GM23338 (cell line): ENCODE measurements at regions not wholly inside any gene's neighbourhood (a gene's known extent, or its start where the extent isn't known, plus 50 kb on each side); places are given as distances from the start of the nearest gene placed in this dataset.

Source experiments
- ATAC-seq: fragments of 200-7000 bp; cut with Tn5 transposase; 3 replicates; pipeline ENCODE4 v1.9.1; 2020
- DNase-seq: peaks from one replicate; pipeline ENCODE4 v3.0.0-alpha.2; 2015; ENCODE audit warnings: low spot score
- H2AFZ ChIP-seq: fragments of 200-600 bp; sonication (generic); 2 replicates; pipeline ENCODE4 v1.8.0; 2016; ENCODE audit warnings: antibody characterized with exemption, mild to moderate bottlenecking, moderate library complexity
- H3F3A ChIP-seq: fragments of 200-600 bp; sonication (generic); replicated peaks from 2 replicates; pipeline ENCODE4 v1.8.0; 2017; ENCODE audit warnings: antibody characterized with exemption, mixed run types, low read depth
- H3K27ac ChIP-seq: fragments of 200-600 bp; sonication (generic); 2 replicates; pipeline ENCODE4 v1.6.1; 2016; ENCODE audit warnings: low read depth
- H3K27me3 ChIP-seq: fragments of 200-600 bp; sonication (generic); 2 replicates; pipeline ENCODE4 v1.8.0; 2016; ENCODE audit warnings: mild to moderate bottlenecking, mixed run types, moderate library complexity; ENCODE audit not compliant: insufficient read depth
- H3K36me3 ChIP-seq: fragments of 200-600 bp; sonication (generic); 2 replicates; pipeline ENCODE4 v1.8.0; 2016; ENCODE audit warnings: mild to moderate bottlenecking; ENCODE audit not compliant: insufficient read depth
- H3K4me1 ChIP-seq: fragments of 200-600 bp; sonication (generic); 2 replicates; pipeline ENCODE4 v1.8.0; 2016; ENCODE audit warnings: mild to moderate bottlenecking, moderate library complexity; ENCODE audit not compliant: insufficient read depth
- H3K4me2 ChIP-seq: fragments of 200-600 bp; sonication (generic); 2 replicates; pipeline ENCODE4 v1.7.1; 2017; ENCODE audit warnings: mixed run types
- H3K4me3 ChIP-seq: fragments of 200-600 bp; sonication (generic); 2 replicates; pipeline ENCODE4 v1.6.1; 2016; ENCODE audit warnings: mixed run types
- H3K79me2 ChIP-seq: fragments of 200-600 bp; sonication (generic); replicated peaks from 2 replicates; pipeline ENCODE4 v1.8.0; 2017; ENCODE audit warnings: mild to moderate bottlenecking; ENCODE audit not compliant: insufficient read depth
- H3K9me2 ChIP-seq: fragments of 200-600 bp; sonication (generic); 2 replicates; pipeline ENCODE4 v1.8.0; 2017; ENCODE audit not compliant: insufficient read depth
- H4K20me1 ChIP-seq: fragments of 200-600 bp; sonication (generic); replicated peaks from 2 replicates; pipeline ENCODE4 v1.8.0; 2017; ENCODE audit warnings: mild to moderate bottlenecking; ENCODE audit not compliant: insufficient read depth
- H3K27ac Mint-ChIP-seq: 2 replicates; pipeline ENCODE4 v1.8.0; 2020; ENCODE audit warnings: inconsistent platforms, mild to moderate bottlenecking, moderate library complexity, mixed read lengths
- H3K27me3 Mint-ChIP-seq: 3 replicates; pipeline ENCODE4 v1.8.0; 2022; ENCODE audit warnings: low read depth, mild to moderate bottlenecking, moderate library complexity, mixed read lengths, inconsistent platforms; ENCODE audit not compliant: insufficient read depth, poor library complexity
- H3K36me3 Mint-ChIP-seq: 3 replicates; pipeline ENCODE4 v1.8.0; 2021; ENCODE audit warnings: low read depth, mild to moderate bottlenecking, inconsistent platforms, moderate library complexity, mixed read lengths
- H3K4me1 Mint-ChIP-seq: 3 replicates; pipeline ENCODE4 v1.8.0; 2020; ENCODE audit warnings: mild to moderate bottlenecking, inconsistent platforms, mixed read lengths
- H3K4me3 Mint-ChIP-seq: 3 replicates; pipeline ENCODE4 v1.8.0; 2021; ENCODE audit warnings: moderate library complexity, mild to moderate bottlenecking, inconsistent platforms, mixed read lengths
- H3K9me3 Mint-ChIP-seq: 3 replicates; pipeline ENCODE4 v1.8.0; 2020; ENCODE audit warnings: moderate library complexity, mild to moderate bottlenecking, inconsistent platforms, mixed read lengths
- CREB1 ChIP-seq: fragments of 250-450 bp; sonication (Bioruptor Pico); IDR thresholded peaks from 2 replicates; pipeline ENCODE4 v1.5.0; 2020; ENCODE audit warnings: low read depth, mild to moderate bottlenecking, moderate library complexity
- EZH2 ChIP-seq: fragments of 200-600 bp; sonication (generic); IDR thresholded peaks from one replicate; pipeline ENCODE4 v1.8.0; 2017; ENCODE audit warnings: antibody characterized with exemption, mild to moderate bottlenecking, low read depth; ENCODE audit not compliant: unreplicated experiment
- JUNB ChIP-seq: IDR thresholded peaks from one replicate; pipeline ENCODE4 v1.6.1; 2016; ENCODE audit warnings: antibody characterized with exemption; ENCODE audit not compliant: unreplicated experiment
- NANOG ChIP-seq: IDR thresholded peaks from 2 replicates; pipeline ENCODE4 v1.6.1; 2016; ENCODE audit warnings: antibody characterized with exemption, borderline replicate concordance
- POLR2AphosphoS5 ChIP-seq: IDR thresholded peaks from 2 replicates; pipeline ENCODE4 v1.6.1; 2016; ENCODE audit warnings: antibody characterized with exemption, low read depth
- STAT1 ChIP-seq: IDR thresholded peaks from one replicate; pipeline ENCODE4 v1.6.1; 2016; ENCODE audit warnings: antibody characterized with exemption; ENCODE audit not compliant: unreplicated experiment
- ZNF114 ChIP-seq: fragments of 250-450 bp; sonication (Bioruptor Pico); IDR thresholded peaks from 2 replicates; pipeline ENCODE4 v1.5.0; 2020; ENCODE audit warnings: mild to moderate bottlenecking, moderate library complexity
- ZNF331 ChIP-seq: fragments of 250-450 bp; sonication (Bioruptor Pico); IDR thresholded peaks from 2 replicates; pipeline ENCODE4 v1.5.0; 2020; ENCODE audit warnings: low read depth, mild to moderate bottlenecking, moderate library complexity
- TF ChIP-seq, protein P1 (sequence below): fragments of 250-450 bp; sonication (Bioruptor Pico); IDR thresholded peaks from 2 replicates; pipeline ENCODE4 v1.5.0; 2020; ENCODE audit warnings: mild to moderate bottlenecking, moderate library complexity
- TF ChIP-seq, protein P2 (sequence below), 2 experiments: fragments of 200-600 bp in 1 of 2; sonication (generic) in 1 of 2; conservative IDR thresholded peaks; 2 replicates each; pipeline versions ENCODE4 v1.5.1 to v1.6.1; 2016 to 2017; ENCODE audit warnings: antibody characterized with exemption in 2 of 2, low read depth in 2 of 2, mild to moderate bottlenecking in 2 of 2, moderate library complexity in 1 of 2
- TF ChIP-seq, protein P3 (sequence below): IDR thresholded peaks from 2 replicates; pipeline ENCODE4 v1.6.1; 2016; ENCODE audit warnings: antibody characterized with exemption
- TF ChIP-seq, protein P4 (sequence below): IDR thresholded peaks from one replicate; pipeline ENCODE4 v1.6.1; 2018; ENCODE audit warnings: antibody characterized with exemption; ENCODE audit not compliant: unreplicated experiment

DNA sequence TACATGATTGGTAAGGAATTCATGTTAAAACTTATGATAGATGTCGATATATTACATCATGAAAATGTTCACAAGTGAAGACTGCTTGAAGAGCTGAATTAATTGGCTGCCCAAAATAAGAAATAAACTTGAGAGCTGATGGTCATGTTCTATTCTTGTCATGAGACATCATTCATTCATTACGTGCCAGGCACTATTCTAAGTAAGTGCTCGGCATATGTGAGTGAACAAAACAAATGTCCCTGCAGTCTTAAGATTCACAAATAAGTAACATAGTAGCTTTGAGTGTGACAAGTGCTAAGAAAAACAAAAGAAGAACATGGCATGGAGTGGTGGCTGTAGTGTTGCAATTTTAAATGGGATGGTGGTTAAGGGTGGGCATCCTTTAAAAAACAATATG is 329.3 kb downstream of the SUCLA2 start:
- H3K27me3 Mint-ChIP-seq, result peaks cover 1% of the 10 kb centered on the region
- H3K4me3 Mint-ChIP-seq, result no peak overlapping the region
- Histone ChIP-seq H3K4me1 (peaks cover 5% of the 10 kb centered on the region; the same call in 1 of the 2 replicates), H3K27ac (no peak overlapping the region), H3K4me3 (no peak overlapping the region), H3K4me2 (no peak overlapping the region), H2AFZ (no peak overlapping the region), H4K20me1 (no peaks in the 10 kb centered on the region), H3K36me3 (no peaks in the 10 kb centered on the region), H3K9me2 (no peaks in the 10 kb centered on the region), H3K79me2 (no peaks in the 10 kb centered on the region), H3K27me3 (no peaks in the 10 kb centered on the region), H3F3A (no peaks in the 10 kb centered on the region)
- peaks cover 3% of the 10 kb centered on the region; the same call in 1 of the 3 replicates for H3K4me1 Mint-ChIP-seq
- no peaks in the 10 kb centered on the region for H3K36me3 Mint-ChIP-seq
- peaks cover 3% of the 10 kb centered on the region; the same call in 1 of the 3 replicates for H3K9me3 Mint-ChIP-seq
- H3K27ac Mint-ChIP-seq, result no peak overlapping the region
- ATAC-seq, result no peak
- no peak for DNase-seq
- TF ChIP-seq ZNF114 (CRISPR knock-in tag), result no peak
- TF ChIP-seq JUNB, result no peak
- TF ChIP-seq, protein P1, sequence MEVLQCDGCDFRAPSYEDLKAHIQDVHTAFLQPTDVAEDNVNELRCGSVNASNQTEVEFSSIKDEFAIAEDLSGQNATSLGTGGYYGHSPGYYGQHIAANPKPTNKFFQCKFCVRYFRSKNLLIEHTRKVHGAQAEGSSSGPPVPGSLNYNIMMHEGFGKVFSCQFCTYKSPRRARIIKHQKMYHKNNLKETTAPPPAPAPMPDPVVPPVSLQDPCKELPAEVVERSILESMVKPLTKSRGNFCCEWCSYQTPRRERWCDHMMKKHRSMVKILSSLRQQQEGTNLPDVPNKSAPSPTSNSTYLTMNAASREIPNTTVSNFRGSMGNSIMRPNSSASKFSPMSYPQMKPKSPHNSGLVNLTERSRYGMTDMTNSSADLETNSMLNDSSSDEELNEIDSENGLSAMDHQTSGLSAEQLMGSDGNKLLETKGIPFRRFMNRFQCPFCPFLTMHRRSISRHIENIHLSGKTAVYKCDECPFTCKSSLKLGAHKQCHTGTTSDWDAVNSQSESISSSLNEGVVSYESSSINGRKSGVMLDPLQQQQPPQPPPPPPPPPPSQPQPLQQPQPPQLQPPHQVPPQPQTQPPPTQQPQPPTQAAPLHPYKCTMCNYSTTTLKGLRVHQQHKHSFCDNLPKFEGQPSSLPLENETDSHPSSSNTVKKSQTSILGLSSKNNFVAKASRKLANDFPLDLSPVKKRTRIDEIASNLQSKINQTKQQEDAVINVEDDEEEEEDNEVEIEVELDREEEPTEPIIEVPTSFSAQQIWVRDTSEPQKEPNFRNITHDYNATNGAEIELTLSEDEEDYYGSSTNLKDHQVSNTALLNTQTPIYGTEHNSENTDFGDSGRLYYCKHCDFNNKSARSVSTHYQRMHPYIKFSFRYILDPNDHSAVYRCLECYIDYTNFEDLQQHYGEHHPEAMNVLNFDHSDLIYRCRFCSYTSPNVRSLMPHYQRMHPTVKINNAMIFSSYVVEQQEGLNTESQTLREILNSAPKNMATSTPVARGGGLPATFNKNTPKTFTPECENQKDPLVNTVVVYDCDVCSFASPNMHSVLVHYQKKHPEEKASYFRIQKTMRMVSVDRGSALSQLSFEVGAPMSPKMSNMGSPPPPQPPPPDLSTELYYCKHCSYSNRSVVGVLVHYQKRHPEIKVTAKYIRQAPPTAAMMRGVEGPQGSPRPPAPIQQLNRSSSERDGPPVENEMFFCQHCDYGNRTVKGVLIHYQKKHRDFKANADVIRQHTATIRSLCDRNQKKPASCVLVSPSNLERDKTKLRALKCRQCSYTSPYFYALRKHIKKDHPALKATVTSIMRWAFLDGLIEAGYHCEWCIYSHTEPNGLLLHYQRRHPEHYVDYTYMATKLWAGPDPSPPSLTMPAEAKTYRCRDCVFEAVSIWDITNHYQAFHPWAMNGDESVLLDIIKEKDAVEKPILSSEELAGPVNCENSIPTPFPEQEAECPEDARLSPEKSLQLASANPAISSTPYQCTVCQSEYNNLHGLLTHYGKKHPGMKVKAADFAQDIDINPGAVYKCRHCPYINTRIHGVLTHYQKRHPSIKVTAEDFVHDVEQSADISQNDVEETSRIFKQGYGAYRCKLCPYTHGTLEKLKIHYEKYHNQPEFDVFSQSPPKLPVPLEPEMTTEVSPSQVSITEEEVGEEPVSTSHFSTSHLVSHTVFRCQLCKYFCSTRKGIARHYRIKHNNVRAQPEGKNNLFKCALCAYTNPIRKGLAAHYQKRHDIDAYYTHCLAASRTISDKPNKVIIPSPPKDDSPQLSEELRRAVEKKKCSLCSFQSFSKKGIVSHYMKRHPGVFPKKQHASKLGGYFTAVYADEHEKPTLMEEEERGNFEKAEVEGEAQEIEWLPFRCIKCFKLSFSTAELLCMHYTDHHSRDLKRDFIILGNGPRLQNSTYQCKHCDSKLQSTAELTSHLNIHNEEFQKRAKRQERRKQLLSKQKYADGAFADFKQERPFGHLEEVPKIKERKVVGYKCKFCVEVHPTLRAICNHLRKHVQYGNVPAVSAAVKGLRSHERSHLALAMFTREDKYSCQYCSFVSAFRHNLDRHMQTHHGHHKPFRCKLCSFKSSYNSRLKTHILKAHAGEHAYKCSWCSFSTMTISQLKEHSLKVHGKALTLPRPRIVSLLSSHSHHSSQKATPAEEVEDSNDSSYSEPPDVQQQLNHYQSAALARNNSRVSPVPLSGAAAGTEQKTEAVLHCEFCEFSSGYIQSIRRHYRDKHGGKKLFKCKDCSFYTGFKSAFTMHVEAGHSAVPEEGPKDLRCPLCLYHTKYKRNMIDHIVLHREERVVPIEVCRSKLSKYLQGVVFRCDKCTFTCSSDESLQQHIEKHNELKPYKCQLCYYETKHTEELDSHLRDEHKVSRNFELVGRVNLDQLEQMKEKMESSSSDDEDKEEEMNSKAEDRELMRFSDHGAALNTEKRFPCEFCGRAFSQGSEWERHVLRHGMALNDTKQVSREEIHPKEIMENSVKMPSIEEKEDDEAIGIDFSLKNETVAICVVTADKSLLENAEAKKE (CRISPR knock-in tag), result no peak
- TF ChIP-seq EZH2, result no peak
- no peak for TF ChIP-seq POLR2AphosphoS5
- TF ChIP-seq CREB1 (CRISPR knock-in tag), result no peak
- TF ChIP-seq, protein P2, sequence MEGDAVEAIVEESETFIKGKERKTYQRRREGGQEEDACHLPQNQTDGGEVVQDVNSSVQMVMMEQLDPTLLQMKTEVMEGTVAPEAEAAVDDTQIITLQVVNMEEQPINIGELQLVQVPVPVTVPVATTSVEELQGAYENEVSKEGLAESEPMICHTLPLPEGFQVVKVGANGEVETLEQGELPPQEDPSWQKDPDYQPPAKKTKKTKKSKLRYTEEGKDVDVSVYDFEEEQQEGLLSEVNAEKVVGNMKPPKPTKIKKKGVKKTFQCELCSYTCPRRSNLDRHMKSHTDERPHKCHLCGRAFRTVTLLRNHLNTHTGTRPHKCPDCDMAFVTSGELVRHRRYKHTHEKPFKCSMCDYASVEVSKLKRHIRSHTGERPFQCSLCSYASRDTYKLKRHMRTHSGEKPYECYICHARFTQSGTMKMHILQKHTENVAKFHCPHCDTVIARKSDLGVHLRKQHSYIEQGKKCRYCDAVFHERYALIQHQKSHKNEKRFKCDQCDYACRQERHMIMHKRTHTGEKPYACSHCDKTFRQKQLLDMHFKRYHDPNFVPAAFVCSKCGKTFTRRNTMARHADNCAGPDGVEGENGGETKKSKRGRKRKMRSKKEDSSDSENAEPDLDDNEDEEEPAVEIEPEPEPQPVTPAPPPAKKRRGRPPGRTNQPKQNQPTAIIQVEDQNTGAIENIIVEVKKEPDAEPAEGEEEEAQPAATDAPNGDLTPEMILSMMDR (conservative IDR thresholded peaks at IDR 0.05; ENCODE audit: low read depth in 2 of 2), result no peak
- TF ChIP-seq, protein P3, sequence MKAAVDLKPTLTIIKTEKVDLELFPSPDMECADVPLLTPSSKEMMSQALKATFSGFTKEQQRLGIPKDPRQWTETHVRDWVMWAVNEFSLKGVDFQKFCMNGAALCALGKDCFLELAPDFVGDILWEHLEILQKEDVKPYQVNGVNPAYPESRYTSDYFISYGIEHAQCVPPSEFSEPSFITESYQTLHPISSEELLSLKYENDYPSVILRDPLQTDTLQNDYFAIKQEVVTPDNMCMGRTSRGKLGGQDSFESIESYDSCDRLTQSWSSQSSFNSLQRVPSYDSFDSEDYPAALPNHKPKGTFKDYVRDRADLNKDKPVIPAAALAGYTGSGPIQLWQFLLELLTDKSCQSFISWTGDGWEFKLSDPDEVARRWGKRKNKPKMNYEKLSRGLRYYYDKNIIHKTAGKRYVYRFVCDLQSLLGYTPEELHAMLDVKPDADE, result no peak
- TF ChIP-seq STAT1, result no peak
- TF ChIP-seq NANOG, result no peak
- TF ChIP-seq ZNF331 (CRISPR knock-in tag), result no peak
- TF ChIP-seq, protein P4, sequence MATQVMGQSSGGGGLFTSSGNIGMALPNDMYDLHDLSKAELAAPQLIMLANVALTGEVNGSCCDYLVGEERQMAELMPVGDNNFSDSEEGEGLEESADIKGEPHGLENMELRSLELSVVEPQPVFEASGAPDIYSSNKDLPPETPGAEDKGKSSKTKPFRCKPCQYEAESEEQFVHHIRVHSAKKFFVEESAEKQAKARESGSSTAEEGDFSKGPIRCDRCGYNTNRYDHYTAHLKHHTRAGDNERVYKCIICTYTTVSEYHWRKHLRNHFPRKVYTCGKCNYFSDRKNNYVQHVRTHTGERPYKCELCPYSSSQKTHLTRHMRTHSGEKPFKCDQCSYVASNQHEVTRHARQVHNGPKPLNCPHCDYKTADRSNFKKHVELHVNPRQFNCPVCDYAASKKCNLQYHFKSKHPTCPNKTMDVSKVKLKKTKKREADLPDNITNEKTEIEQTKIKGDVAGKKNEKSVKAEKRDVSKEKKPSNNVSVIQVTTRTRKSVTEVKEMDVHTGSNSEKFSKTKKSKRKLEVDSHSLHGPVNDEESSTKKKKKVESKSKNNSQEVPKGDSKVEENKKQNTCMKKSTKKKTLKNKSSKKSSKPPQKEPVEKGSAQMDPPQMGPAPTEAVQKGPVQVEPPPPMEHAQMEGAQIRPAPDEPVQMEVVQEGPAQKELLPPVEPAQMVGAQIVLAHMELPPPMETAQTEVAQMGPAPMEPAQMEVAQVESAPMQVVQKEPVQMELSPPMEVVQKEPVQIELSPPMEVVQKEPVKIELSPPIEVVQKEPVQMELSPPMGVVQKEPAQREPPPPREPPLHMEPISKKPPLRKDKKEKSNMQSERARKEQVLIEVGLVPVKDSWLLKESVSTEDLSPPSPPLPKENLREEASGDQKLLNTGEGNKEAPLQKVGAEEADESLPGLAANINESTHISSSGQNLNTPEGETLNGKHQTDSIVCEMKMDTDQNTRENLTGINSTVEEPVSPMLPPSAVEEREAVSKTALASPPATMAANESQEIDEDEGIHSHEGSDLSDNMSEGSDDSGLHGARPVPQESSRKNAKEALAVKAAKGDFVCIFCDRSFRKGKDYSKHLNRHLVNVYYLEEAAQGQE, result no peak
